Activated CD8-positive, alpha-beta T cell treated with anti-CD3 and anti-CD28 coated beads for 36 hours (primary cell): ENCODE measurements at regions not wholly inside any gene's neighbourhood (a gene's known extent, or its start where the extent isn't known, plus 50 kb on each side); places are given as distances from the start of the nearest gene placed in this dataset.

ENCODE experiments used
- ATAC-seq: fragments of 200-7000 bp; cut with Tn5 transposase; one replicate; pipeline ENCODE4 v1.10.0; 2021; ENCODE audit warnings: mild to moderate bottlenecking, moderate library complexity
- CTCF ChIA-PET: fragments of 350-600 bp; sonication (Branson Sonifier 250); formaldehyde crosslinking; loops from one replicate; lab custom pipeline; 2021; ENCODE audit warnings: antibody characterized with exemption; lab: Charles Lee
- POLR2A ChIA-PET: fragments of 350-600 bp; sonication (Branson Sonifier 250); formaldehyde crosslinking; loops from one replicate; lab custom pipeline; 2021; ENCODE audit warnings: antibody characterized with exemption; lab: Charles Lee
- DNase-seq: peaks from one replicate; pipeline ENCODE4 v3.0.0-alpha.2; 2020
- H3K27ac Mint-ChIP-seq: one replicate; pipeline ENCODE4 v1.8.0; 2021; ENCODE audit warnings: mild to moderate bottlenecking, mixed read lengths
- H3K27me3 Mint-ChIP-seq: one replicate; pipeline ENCODE4 v1.8.0; 2021; ENCODE audit warnings: mixed read lengths
- H3K36me3 Mint-ChIP-seq: one replicate; pipeline ENCODE4 v1.8.0; 2021; ENCODE audit warnings: low read depth, mixed read lengths
- H3K4me1 Mint-ChIP-seq: one replicate; pipeline ENCODE4 v1.8.0; 2021; ENCODE audit warnings: low read depth, mixed read lengths
- H3K4me3 Mint-ChIP-seq: one replicate; pipeline ENCODE4 v1.8.0; 2021; ENCODE audit warnings: mild to moderate bottlenecking, moderate library complexity, mixed read lengths
- H3K9me3 Mint-ChIP-seq: one replicate; pipeline ENCODE4 v1.8.0; 2021; ENCODE audit warnings: mixed read lengths
- intact Hi-C: fragments of 100-400 bp; cut with micrococcal nuclease; formaldehyde crosslinking; loops from one replicate; pipeline ENCODE4 v1.10.0; 2022
- TF ChIP-seq, protein P1 (sequence below): fragments of 200-600 bp; IDR thresholded peaks from one replicate; pipeline ENCODE4 v1.8.0; 2022; ENCODE audit warnings: antibody characterized with exemption, mild to moderate bottlenecking

DNA sequence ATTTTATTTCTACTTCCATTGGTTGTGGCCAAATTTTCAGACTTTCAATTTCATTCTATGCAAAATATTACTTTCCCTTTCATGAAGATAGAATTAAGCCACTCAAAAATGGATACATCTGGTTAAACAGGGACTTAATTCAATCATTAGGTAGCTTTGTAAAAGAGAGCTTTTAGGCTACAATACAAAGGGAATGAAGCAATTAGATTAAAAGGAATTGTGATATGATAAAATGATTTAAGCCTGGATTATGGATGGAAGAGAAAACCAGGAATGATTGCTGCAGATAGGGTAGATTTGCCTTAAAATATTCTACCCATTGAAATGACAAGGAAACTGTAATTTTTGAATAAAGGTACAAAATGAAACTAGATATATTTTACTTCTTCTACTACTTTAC is 134.6 kb upstream of the PDHA2 start:
- intact Hi-C loops: no loop called here
- no peaks in the 10 kb centered on the region for H3K36me3 Mint-ChIP-seq
- H3K4me3 Mint-ChIP-seq: no peak overlapping the region
- H3K27ac Mint-ChIP-seq: no peak overlapping the region
- H3K27me3 Mint-ChIP-seq: no peaks in the 10 kb centered on the region
- no peaks in the 10 kb centered on the region for H3K4me1 Mint-ChIP-seq
- POLR2A ChIA-PET: no interaction called here
- TF ChIP-seq, protein P1, sequence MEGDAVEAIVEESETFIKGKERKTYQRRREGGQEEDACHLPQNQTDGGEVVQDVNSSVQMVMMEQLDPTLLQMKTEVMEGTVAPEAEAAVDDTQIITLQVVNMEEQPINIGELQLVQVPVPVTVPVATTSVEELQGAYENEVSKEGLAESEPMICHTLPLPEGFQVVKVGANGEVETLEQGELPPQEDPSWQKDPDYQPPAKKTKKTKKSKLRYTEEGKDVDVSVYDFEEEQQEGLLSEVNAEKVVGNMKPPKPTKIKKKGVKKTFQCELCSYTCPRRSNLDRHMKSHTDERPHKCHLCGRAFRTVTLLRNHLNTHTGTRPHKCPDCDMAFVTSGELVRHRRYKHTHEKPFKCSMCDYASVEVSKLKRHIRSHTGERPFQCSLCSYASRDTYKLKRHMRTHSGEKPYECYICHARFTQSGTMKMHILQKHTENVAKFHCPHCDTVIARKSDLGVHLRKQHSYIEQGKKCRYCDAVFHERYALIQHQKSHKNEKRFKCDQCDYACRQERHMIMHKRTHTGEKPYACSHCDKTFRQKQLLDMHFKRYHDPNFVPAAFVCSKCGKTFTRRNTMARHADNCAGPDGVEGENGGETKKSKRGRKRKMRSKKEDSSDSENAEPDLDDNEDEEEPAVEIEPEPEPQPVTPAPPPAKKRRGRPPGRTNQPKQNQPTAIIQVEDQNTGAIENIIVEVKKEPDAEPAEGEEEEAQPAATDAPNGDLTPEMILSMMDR: no peak
- CTCF ChIA-PET: no interaction called here
- peaks cover 6% of the 10 kb centered on the region for H3K9me3 Mint-ChIP-seq
- ATAC-seq (no peak), DNase-seq (no peak)

DNA sequence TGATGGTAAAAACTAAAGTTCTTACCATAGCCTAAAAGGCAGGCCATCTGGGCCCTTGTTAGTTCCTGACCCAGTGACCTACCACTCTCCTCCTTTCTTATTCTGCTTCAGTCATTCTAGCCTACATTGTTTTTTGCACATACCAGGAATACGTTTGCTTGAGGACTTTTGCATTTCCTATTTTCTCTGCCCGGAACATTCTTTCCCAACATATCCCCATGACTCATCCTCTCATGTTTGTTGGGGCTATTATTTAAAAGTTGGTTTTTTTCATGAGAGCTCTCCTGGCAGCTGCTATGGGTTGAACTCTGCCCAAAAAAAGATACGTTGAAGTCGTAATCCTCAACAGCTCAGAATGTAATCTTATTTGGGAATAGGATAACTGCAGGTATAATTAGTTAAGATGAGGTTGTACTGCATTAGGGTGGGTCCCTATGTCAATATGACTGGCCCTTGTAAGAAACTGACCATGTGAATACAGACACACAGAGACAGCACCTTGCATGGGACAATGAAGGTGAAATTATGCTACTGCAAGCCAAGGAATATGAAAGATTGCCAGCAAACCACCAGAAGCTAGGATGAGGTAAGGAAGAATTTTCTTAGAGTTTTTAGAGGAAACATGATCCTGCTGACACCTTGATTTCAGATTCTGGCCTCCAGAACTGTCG is 138.3 kb upstream of the PDHA2 start:
- ATAC-seq: no peak
- no peak overlapping the region for H3K4me3 Mint-ChIP-seq
- no peaks in the 10 kb centered on the region for H3K4me1 Mint-ChIP-seq
- TF ChIP-seq, protein P1: no peak
- no peaks in the 10 kb centered on the region for H3K36me3 Mint-ChIP-seq
- ChIA-PET POLR2A (no interaction called here), CTCF (no interaction called here)
- no peak for DNase-seq
- H3K27me3 Mint-ChIP-seq: no peaks in the 10 kb centered on the region
- H3K9me3 Mint-ChIP-seq: peaks cover 6% of the 10 kb centered on the region
- H3K27ac Mint-ChIP-seq: no peak overlapping the region
- intact Hi-C loops: no loop called here

DNA sequence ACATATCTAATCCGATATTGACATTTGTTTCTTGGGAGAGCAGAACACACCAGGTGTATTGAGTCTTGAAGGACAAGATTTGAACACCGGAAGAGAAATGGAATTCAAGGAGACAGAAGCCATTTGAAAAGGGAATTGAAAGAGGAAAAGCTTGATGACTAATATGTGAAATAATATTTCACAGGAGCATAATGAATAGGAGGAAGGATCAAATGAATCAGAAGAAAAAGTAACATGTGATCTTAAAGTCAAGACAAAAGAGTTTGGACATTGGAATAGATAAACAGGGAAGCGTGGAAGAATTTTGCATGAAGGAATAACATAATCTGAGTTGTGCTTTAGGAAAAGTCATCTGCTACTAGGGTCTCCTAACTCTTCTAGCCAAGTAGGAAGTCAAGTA is 145.5 kb upstream of the PDHA2 start:
- Mint-ChIP-seq H3K4me1 (no peaks in the 10 kb centered on the region), H3K4me3 (no peak overlapping the region), H3K27ac (no peak overlapping the region), H3K27me3 (no peaks in the 10 kb centered on the region), H3K9me3 (no peaks in the 10 kb centered on the region), H3K36me3 (no peaks in the 10 kb centered on the region)
- TF ChIP-seq, protein P1: no peak
- ATAC-seq: no peak
- DNase-seq: no peak
- CTCF ChIA-PET: no interaction called here
- POLR2A ChIA-PET: no interaction called here
- intact Hi-C loops: no loop called here

DNA sequence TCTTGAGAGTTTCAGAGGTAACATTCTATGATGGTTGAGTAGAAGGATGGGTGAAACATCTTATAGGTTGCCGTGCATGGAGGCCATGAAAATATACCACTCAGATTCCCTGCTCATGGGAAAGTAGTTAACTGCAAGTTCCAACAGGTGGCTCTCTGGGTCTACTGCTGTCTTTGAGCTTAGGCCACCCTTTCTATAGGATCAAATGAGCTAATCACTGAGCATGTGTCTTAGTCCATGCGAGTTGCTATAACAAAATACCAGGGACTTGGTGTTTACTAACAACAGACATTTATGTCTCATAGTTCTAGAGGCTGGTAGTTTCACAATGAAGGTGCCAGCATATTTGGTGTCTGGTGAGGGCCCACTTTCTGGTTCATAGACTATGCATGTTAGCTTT is 144.8 kb upstream of the UNC5C start:
- POLR2A ChIA-PET: no interaction called here
- no peak for DNase-seq
- no peaks in the 10 kb centered on the region for H3K9me3 Mint-ChIP-seq

DNA sequence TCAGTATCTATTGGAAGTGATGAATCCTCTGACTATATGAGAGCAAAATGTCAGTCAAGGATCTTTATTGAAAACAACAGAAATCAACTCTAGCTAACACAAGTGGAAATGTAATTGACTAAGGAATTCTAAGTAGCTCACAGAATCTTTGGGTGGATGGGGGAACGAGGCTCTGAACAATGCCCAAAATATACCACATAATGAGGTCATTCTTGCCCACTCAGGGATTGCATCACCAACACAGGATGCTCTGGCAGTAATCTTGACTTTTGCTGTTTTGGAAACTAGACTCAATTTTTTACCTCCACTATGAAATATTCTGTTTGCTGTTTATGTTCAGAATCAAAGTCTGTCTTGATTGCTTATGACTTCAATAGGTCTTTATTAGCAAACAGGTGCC is 127.4 kb upstream of the UNC5C start:
- no peak overlapping the region for H3K27ac Mint-ChIP-seq
- DNase-seq (no peak), ATAC-seq (no peak)
- H3K4me1 Mint-ChIP-seq: no peaks in the 10 kb centered on the region
- no peak overlapping the region for H3K4me3 Mint-ChIP-seq
- no peaks in the 10 kb centered on the region for H3K9me3 Mint-ChIP-seq
- POLR2A ChIA-PET: no interaction called here
- no peaks in the 10 kb centered on the region for H3K27me3 Mint-ChIP-seq
- TF ChIP-seq, protein P1: no peak
- intact Hi-C loops: no loop called here
- H3K36me3 Mint-ChIP-seq: no peaks in the 10 kb centered on the region
- CTCF ChIA-PET: no interaction called here

More for the DNA sequence above, 144.8 kb upstream of the UNC5C start:
- no peak for ATAC-seq
- CTCF ChIA-PET: interaction anchor here (0.8 kb wide), 1 partner anchor 178 kb away, joined by 3 read pairs; no protein-coding TSS in a partner anchor
- intact Hi-C loops: no loop called here
- Mint-ChIP-seq H3K36me3 (no peaks in the 10 kb centered on the region), H3K27ac (no peak overlapping the region), H3K4me3 (no peak overlapping the region), H3K4me1 (no peaks in the 10 kb centered on the region), H3K27me3 (no peaks in the 10 kb centered on the region)
- TF ChIP-seq, protein P1: no peak
